ENCODE measurements at regions not wholly inside any gene's neighbourhood (a gene's known extent, or its start where the extent isn't known, plus 50 kb on each side); places are given as distances from the start of the nearest gene placed in this dataset.

DNA sequence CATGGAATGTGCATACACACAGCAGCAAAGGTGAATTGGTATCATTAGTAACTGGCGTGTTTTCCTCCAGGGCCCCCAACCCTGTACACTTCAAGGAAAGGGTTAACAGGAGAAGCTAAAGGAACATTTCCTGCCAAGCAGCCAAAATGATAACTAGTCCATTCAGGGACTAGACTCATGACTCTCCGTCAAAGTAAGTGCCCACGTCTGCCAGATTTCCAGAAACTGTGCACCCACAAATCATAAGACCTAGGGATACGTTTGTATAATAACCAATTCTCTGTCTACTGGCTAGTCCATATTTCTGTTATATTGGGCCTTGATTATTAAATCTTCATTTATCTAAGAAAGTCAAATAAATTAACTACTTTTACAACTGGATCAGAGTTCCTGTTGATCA is 76.0 kb upstream of the NHSL1 start:
- no peak overlapping the region for H3K4me3 ChIP-seq (ENCODE audit: low read depth in 1 of 3, low read length in 3 of 3)
- TF ChIP-seq TAF1 (conservative IDR thresholded peaks at IDR 0.05) (no peak), JUND (IDR thresholded peaks at IDR 0.05) (no peak), EGR1 (IDR thresholded peaks at IDR 0.05; ENCODE audit: low read depth in 2 of 2) (no peak), HNF4A (conservative IDR thresholded peaks at IDR 0.05) (no peak), FOXA1 (IDR thresholded peaks at IDR 0.05) (no peak), FOXA2 (IDR thresholded peaks at IDR 0.05) (no peak), RAD21 (IDR thresholded peaks at IDR 0.05) (no peak), ATF3 (IDR thresholded peaks at IDR 0.05) (no peak), NR2F2 (IDR thresholded peaks at IDR 0.05) (no peak)
- TF ChIP-seq, protein P1, sequence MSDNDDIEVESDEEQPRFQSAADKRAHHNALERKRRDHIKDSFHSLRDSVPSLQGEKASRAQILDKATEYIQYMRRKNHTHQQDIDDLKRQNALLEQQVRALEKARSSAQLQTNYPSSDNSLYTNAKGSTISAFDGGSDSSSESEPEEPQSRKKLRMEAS (IDR thresholded peaks at IDR 0.05), result no peak
- no peak overlapping the region for H3K9ac ChIP-seq (ENCODE audit: low read depth in 1 of 2, low read length in 2 of 2)
- no peaks in the 10 kb centered on the region for H3K36me3 ChIP-seq (ENCODE audit: control insufficient read depth in 4 of 4, insufficient read depth in 3 of 4, low read depth in 1 of 4, low read length in 3 of 4)
- H3K27me3 ChIP-seq (ENCODE audit: control insufficient read depth in 4 of 4, insufficient read depth in 4 of 4, low read length in 3 of 4), result no peaks in the 10 kb centered on the region
- no peaks in the 10 kb centered on the region for H3K9me3 ChIP-seq (ENCODE audit: control insufficient read depth in 4 of 4, low read length in 3 of 4)
- peaks cover 3 to 27% (median 20%) of the 10 kb centered on the region in 4 donors for H3K4me1 ChIP-seq (ENCODE audit: control insufficient read depth in 4 of 4, insufficient read depth in 4 of 4, low read length in 3 of 4)
- DNase-seq (ENCODE audit: low spot score), result no peak
- WGBS, result 84% methylated on average over 4 of the region's 4 CpGs
- no peak overlapping the region for H3K27ac ChIP-seq (ENCODE audit: low read depth in 1 of 2, low read length in 2 of 2)

DNA sequence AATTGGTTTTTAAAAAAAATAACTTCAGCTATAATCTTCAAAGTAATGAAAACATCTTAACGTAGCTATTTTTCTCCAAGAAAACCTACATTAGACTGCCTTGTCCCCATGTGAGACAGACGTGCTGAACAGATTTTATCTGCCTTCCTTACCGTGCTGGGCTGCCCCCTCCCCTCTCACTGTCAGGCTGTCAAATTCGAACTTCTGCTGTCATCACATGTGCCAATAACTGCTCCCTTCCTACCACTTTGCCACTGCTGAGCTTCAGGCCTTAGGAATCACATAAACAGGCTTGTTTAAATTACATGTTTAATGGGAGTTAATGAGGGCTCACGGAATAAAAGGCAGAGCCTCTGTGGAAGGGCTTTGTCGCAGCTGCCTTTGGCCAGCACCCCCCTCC is 77.0 kb upstream of the NHSL1 start:
- H3K9me3 ChIP-seq (ENCODE audit: control insufficient read depth in 4 of 4, low read length in 3 of 4), result no peaks in the 10 kb centered on the region
- WGBS, result 91% methylated on average over 6 of the region's 6 CpGs
- no peaks in the 10 kb centered on the region for H3K27me3 ChIP-seq (ENCODE audit: control insufficient read depth in 4 of 4, insufficient read depth in 4 of 4, low read length in 3 of 4)
- no peak overlapping the region for H3K9ac ChIP-seq (ENCODE audit: low read depth in 1 of 2, low read length in 2 of 2)
- H3K27ac ChIP-seq (ENCODE audit: low read depth in 1 of 2, low read length in 2 of 2), result no peak overlapping the region
- TF ChIP-seq, protein P2, sequence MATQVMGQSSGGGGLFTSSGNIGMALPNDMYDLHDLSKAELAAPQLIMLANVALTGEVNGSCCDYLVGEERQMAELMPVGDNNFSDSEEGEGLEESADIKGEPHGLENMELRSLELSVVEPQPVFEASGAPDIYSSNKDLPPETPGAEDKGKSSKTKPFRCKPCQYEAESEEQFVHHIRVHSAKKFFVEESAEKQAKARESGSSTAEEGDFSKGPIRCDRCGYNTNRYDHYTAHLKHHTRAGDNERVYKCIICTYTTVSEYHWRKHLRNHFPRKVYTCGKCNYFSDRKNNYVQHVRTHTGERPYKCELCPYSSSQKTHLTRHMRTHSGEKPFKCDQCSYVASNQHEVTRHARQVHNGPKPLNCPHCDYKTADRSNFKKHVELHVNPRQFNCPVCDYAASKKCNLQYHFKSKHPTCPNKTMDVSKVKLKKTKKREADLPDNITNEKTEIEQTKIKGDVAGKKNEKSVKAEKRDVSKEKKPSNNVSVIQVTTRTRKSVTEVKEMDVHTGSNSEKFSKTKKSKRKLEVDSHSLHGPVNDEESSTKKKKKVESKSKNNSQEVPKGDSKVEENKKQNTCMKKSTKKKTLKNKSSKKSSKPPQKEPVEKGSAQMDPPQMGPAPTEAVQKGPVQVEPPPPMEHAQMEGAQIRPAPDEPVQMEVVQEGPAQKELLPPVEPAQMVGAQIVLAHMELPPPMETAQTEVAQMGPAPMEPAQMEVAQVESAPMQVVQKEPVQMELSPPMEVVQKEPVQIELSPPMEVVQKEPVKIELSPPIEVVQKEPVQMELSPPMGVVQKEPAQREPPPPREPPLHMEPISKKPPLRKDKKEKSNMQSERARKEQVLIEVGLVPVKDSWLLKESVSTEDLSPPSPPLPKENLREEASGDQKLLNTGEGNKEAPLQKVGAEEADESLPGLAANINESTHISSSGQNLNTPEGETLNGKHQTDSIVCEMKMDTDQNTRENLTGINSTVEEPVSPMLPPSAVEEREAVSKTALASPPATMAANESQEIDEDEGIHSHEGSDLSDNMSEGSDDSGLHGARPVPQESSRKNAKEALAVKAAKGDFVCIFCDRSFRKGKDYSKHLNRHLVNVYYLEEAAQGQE (IDR thresholded peaks at IDR 0.05), result no peak
- TF ChIP-seq FOXA1 (IDR thresholded peaks at IDR 0.05) (no peak), GABPA (IDR thresholded peaks at IDR 0.05 in 1 of 2, conservative IDR thresholded peaks at IDR 0.05 in 1 of 2) (no peak), NR2F2 (IDR thresholded peaks at IDR 0.05) (no peak)
- H3K4me1 ChIP-seq (ENCODE audit: control insufficient read depth in 4 of 4, insufficient read depth in 4 of 4, low read length in 3 of 4), result peaks cover 4 to 33% (median 25%) of the 10 kb centered on the region in 4 donors
- no peaks in the 10 kb centered on the region for H3K36me3 ChIP-seq (ENCODE audit: control insufficient read depth in 4 of 4, insufficient read depth in 3 of 4, low read depth in 1 of 4, low read length in 3 of 4)
- no peak for DNase-seq (ENCODE audit: low spot score)
- H3K4me3 ChIP-seq (ENCODE audit: low read depth in 1 of 3, low read length in 3 of 3), result no peak overlapping the region

DNA sequence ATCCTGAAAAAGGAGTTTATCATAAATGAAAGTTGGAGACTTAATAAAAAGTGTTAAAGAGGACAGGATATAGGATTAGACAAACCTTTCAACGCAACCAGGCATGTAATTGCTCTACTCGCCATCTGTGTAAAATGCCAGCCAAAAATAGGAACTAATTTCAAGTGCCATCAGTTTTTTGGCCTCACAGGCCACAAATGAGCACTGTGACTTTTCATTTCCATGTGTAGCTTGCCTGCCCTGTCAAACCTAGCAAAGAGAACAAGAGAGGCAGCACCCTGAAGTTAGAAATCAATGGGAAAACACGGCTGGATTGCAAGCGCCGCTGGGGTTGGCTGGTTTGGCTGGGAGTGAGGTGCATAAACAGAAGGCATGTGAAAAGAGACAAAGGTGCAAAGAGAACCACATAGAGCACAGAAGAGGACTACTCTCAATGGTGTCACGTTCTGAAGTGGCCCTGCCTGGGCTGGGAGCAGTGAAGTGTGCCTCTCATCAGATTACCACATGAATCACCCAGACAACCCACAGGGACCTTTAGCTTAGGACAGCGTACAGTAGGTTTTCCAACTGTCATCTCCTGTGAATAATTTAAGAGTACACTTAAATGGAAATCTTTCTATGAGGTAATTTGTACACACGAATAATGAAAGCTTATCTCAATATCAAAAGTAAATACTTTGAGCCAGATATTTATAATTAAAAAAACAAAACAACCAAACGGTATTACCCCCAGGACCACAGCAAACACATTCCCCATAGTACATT is 78.0 kb upstream of the NHSL1 start:
- DNase-seq (ENCODE audit: low spot score), result no peak
- no peaks in the 10 kb centered on the region for H3K36me3 ChIP-seq (ENCODE audit: control insufficient read depth in 4 of 4, insufficient read depth in 3 of 4, low read depth in 1 of 4, low read length in 3 of 4)
- TF ChIP-seq YY1 (IDR thresholded peaks at IDR 0.05) (peak; percentile 7), RXRA (IDR thresholded peaks at IDR 0.05) (peak in 1 of 2 donors; percentile 5), GABPA (IDR thresholded peaks at IDR 0.05 in 1 of 2, conservative IDR thresholded peaks at IDR 0.05 in 1 of 2) (no peak), HNF4A (conservative IDR thresholded peaks at IDR 0.05) (peak in 1 of 2 donors; percentile 28)
- H3K4me1 ChIP-seq (ENCODE audit: control insufficient read depth in 4 of 4, insufficient read depth in 4 of 4, low read length in 3 of 4), result peaks cover 4 to 26% (median 21%) of the 10 kb centered on the region in 4 donors
- WGBS, result 57% methylated on average over 9 of the region's 9 CpGs
- no peak overlapping the region for H3K4me3 ChIP-seq (ENCODE audit: low read depth in 1 of 3, low read length in 3 of 3)
- peak overlapping the region in 1 of 2 donors; percentile 26 for H3K27ac ChIP-seq (ENCODE audit: low read depth in 1 of 2, low read length in 2 of 2)
- no peaks in the 10 kb centered on the region for H3K27me3 ChIP-seq (ENCODE audit: control insufficient read depth in 4 of 4, insufficient read depth in 4 of 4, low read length in 3 of 4)
- H3K9ac ChIP-seq (ENCODE audit: low read depth in 1 of 2, low read length in 2 of 2), result no peak overlapping the region
- no peaks in the 10 kb centered on the region for H3K9me3 ChIP-seq (ENCODE audit: control insufficient read depth in 4 of 4, low read length in 3 of 4)
